ENCODE measurements at regions not wholly inside any gene's neighbourhood (a gene's known extent, or its start where the extent isn't known, plus 50 kb on each side); places are given as distances from the start of the nearest gene placed in this dataset.

DNA sequence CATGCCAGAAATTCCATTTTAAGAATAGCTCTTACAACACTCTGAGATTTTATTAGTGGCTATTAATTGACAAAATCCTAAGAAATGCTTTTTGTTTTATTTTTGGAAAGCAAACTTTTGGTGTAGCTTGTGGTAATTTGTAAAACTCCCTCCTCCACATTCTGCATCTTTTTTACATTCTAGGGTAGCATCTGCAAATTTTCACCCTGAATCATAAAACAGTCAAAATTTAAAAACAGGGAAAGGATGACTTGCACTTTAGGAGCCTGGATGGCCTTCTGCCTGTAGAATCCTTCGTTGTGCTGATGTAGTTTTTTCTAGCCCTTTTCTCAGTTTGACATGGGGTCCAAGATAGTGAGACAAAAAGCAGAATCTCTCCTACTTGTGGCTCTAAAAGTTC, 316.1 kb downstream of the ADRA2A start:
- Histone ChIP-seq H3K4me1 (ENCODE audit: low read depth) (no peaks in the 10 kb centered on the region), H3K27me3 (no peaks in the 10 kb centered on the region), H3K9me3 (ENCODE audit: low read depth) (no peaks in the 10 kb centered on the region), H3K27ac (no peak overlapping the region), H3K4me3 (no peak overlapping the region), H3K36me3 (no peaks in the 10 kb centered on the region)
- TF ChIP-seq, protein P1, sequence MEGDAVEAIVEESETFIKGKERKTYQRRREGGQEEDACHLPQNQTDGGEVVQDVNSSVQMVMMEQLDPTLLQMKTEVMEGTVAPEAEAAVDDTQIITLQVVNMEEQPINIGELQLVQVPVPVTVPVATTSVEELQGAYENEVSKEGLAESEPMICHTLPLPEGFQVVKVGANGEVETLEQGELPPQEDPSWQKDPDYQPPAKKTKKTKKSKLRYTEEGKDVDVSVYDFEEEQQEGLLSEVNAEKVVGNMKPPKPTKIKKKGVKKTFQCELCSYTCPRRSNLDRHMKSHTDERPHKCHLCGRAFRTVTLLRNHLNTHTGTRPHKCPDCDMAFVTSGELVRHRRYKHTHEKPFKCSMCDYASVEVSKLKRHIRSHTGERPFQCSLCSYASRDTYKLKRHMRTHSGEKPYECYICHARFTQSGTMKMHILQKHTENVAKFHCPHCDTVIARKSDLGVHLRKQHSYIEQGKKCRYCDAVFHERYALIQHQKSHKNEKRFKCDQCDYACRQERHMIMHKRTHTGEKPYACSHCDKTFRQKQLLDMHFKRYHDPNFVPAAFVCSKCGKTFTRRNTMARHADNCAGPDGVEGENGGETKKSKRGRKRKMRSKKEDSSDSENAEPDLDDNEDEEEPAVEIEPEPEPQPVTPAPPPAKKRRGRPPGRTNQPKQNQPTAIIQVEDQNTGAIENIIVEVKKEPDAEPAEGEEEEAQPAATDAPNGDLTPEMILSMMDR (IDR thresholded peaks at IDR 0.05; ENCODE audit: low read depth, low read length) = no peak
- DNase-seq (ENCODE audit: low read depth in 1 of 2, low spot score in 1 of 2) = no peak

DNA sequence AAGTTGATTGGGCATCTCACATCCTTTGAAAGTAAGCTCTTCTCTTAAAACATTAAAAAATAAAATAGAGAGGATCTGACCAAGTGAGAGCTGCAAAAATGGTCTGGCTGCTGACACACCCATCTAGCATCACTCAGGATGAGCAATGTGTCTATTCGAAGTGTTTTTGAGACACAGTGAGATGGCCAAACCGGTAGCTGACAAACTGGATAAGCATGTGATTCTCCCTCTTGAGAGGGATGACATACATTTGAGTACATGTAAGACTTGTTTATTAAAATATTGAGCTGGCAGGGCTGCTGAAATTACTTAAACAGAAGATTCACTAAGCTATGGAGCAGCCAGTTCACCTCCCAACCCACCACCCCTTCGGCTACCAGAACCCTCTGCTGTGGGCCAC, 333.9 kb downstream of the ADRA2A start:
- Histone ChIP-seq H3K36me3 (no peaks in the 10 kb centered on the region), H3K4me3 (no peak overlapping the region), H3K27me3 (no peaks in the 10 kb centered on the region), H3K27ac (no peak overlapping the region), H3K4me1 (ENCODE audit: low read depth) (no peaks in the 10 kb centered on the region), H3K9me3 (ENCODE audit: low read depth) (no peaks in the 10 kb centered on the region)
- TF ChIP-seq, protein P1 (IDR thresholded peaks at IDR 0.05; ENCODE audit: low read depth, low read length) = no peak
- DNase-seq (ENCODE audit: low read depth in 1 of 2, low spot score in 1 of 2) = no peak

DNA sequence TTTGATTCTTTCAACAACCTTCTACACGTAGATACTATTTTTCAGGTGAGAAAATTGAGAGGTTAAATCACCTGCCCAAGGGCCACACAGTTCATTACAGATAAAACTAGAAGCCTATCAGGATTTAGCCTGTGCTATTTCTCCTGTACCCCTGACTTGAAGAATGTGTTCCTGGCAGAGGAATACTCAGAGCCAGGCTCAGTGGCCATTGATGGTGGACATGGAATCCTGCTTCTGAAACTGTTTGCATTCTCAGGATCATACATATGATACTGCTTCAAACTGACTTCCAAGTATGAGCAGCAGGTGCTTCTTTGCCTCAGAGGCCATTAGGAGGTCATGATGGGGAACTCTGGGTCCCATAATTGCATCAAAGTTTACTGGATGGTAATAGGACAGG, 348.6 kb downstream of the ADRA2A start:
- DNase-seq (ENCODE audit: low read depth in 1 of 2, low spot score in 1 of 2) = no peak
- H3K9me3 ChIP-seq (ENCODE audit: low read depth) = no peaks in the 10 kb centered on the region
- H3K4me3 ChIP-seq = no peak overlapping the region
- TF ChIP-seq, protein P1 (IDR thresholded peaks at IDR 0.05; ENCODE audit: low read depth, low read length) = no peak
- no peaks in the 10 kb centered on the region for H3K27me3 ChIP-seq
- H3K36me3 ChIP-seq = no peaks in the 10 kb centered on the region
- no peaks in the 10 kb centered on the region for H3K4me1 ChIP-seq (ENCODE audit: low read depth)
- no peak overlapping the region for H3K27ac ChIP-seq

DNA sequence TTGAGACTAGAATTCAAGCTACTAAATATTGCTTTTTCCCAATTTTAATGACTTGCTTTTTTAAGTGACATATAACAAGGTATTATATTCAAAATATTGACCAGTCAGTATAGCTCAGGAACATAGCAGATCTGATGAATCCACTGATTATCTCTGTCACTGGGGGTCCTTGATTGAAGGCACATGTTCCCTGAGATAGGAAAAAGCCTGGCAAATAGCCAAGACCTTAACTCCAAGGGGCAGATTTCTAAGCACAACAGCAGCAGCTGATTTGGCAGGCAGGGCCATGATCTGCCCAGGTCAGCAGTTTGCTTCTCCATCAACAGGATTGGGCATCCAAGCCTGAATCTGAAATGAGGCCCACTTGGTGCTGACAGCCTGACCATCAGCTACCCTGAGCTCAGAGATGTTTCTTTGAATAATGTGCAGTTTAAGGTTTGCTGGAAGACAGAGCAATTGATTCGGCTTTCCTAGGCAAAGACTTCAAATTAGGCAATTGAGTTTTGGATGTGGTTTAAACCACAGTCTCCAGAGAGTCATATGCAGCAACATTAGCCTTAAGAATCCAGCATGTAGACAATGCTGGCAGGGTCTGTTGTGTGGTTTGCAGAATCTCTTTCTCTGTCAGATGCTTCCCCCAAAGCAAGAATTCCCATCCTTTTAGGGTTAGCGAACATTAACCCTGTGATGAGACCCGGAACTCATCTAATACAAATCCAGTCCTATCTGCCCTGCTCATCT, 352.6 kb downstream of the ADRA2A start:
- no peaks in the 10 kb centered on the region for H3K27me3 ChIP-seq
- TF ChIP-seq, protein P1 (IDR thresholded peaks at IDR 0.05; ENCODE audit: low read depth, low read length) = no peak

DNA sequence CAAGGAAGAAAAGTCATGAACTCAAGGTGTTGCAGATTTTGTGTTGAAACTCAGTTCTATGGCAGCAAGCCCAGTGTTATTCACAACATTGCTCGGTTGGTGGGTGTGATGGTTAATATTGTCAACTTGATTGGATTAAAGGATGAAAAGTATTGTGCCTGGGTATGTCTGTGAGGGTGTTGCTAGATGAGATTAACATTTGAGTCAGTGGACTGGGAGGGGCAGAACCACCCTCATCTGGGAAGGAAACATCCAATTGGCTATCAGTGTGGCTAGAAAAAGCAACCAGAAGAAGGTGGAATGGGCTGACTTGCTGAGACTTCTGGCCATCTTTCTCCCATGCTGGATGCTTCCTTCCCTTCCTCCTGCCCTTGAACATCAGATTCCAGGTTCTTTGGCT, 353.2 kb downstream of the ADRA2A start:
- Histone ChIP-seq H3K4me1 (ENCODE audit: low read depth) (no peaks in the 10 kb centered on the region), H3K36me3 (no peaks in the 10 kb centered on the region), H3K9me3 (ENCODE audit: low read depth) (no peaks in the 10 kb centered on the region), H3K4me3 (no peak overlapping the region), H3K27ac (no peak overlapping the region), H3K27me3 (no peaks in the 10 kb centered on the region)
- TF ChIP-seq, protein P1 (IDR thresholded peaks at IDR 0.05; ENCODE audit: low read depth, low read length) = no peak
- no peak for DNase-seq (ENCODE audit: low read depth in 1 of 2, low spot score in 1 of 2)

More for the DNA sequence above, 352.6 kb downstream of the ADRA2A start:
- Histone ChIP-seq H3K9me3 (ENCODE audit: low read depth) (no peaks in the 10 kb centered on the region), H3K4me3 (no peak overlapping the region), H3K36me3 (no peaks in the 10 kb centered on the region), H3K27ac (no peak overlapping the region), H3K4me1 (ENCODE audit: low read depth) (no peaks in the 10 kb centered on the region)
- DNase-seq (ENCODE audit: low read depth in 1 of 2, low spot score in 1 of 2) = peak in 1 of 2 donors; percentile 7

Measured in cardiac muscle cell (in vitro differentiated cells and primary cell).